ENCODE measurements at regions not wholly inside any gene's neighbourhood (a gene's known extent, or its start where the extent isn't known, plus 50 kb on each side); places are given as distances from the start of the nearest gene placed in this dataset.

- TF ChIP-seq REST (IDR thresholded peaks at IDR 0.05; ENCODE audit: low read depth, low read length) (no peak), RB1 (IDR thresholded peaks at IDR 0.05; ENCODE audit: borderline replicate concordance) (no peak), GABPA (IDR thresholded peaks at IDR 0.05; ENCODE audit: low read depth) (no peak), POLR2AphosphoS5 (IDR thresholded peaks at IDR 0.05; ENCODE audit: low read length) (no peak), TCF12 (IDR thresholded peaks at IDR 0.05; ENCODE audit: low read depth, low read length) (no peak), CREB1 (IDR thresholded peaks at IDR 0.05; ENCODE audit: low read depth) (no peak)
Observed at GRCh38 chr4:162911349-162911748, 255.3 kb downstream of the NAF1 start (continued).

GRCh38 chr4:162909952-162910351 lies 256.7 kb downstream of the NAF1 start:
- ATAC-seq (no peak), FAIRE-seq (no peak), DNase-seq (ENCODE audit: low read depth, low spot score) (no peak)
- Histone ChIP-seq H3K27ac (ENCODE audit: control insufficient read depth, insufficient read depth) (no peak overlapping the region), H3K27me3 (replicated peaks in 1 of 2; ENCODE audit: control insufficient read depth in 2 of 2, insufficient read depth in 2 of 2, low read length in 1 of 2) (peaks cover 0 to 2% of the 10 kb centered on the region in 2 experiments; a peak in 1 of 4 replicates), H4K20me1 (ENCODE audit: control insufficient read depth, insufficient read depth) (no peaks in the 10 kb centered on the region), H3K9ac (ENCODE audit: control insufficient read depth, insufficient read depth, low read length) (no peak overlapping the region), H2AFZ (ENCODE audit: control insufficient read depth, low read depth, low read length) (no peak overlapping the region), H3K9me3 (replicated peaks; ENCODE audit: control insufficient read depth, insufficient read depth, low read length) (peaks cover 2% of the 10 kb centered on the region; the same call in 1 of the 3 replicates), H3K79me2 (ENCODE audit: control insufficient read depth, insufficient read depth, low read length) (no peaks in the 10 kb centered on the region), H3K36me3 (ENCODE audit: control insufficient read depth in 2 of 2, insufficient read depth in 2 of 2, low read length in 1 of 2) (no peaks in the 10 kb centered on the region), H3K4me3 (no peak overlapping the region), H3K4me2 (ENCODE audit: control insufficient read depth, insufficient read depth) (no peak overlapping the region), H3K4me1 (ENCODE audit: control insufficient read depth, insufficient read depth, low read length) (no peaks in the 10 kb centered on the region)
- ChIA-PET SMC1A (ENCODE audit: uncharacterized antibody, unreplicated experiment) (no interaction called here), RAD21 (ENCODE audit: unreplicated experiment) (no interaction called here), POLR2A (no interaction called here), CTCF (no interaction called here)
- BruUV-seq (replicated peaks) = no TSS peak
- in situ Hi-C loops (cut with MboI) (no loop called here), intact Hi-C loops (cut with micrococcal nuclease; ENCODE audit: unreplicated experiment) (no loop called here)
- WGBS (ENCODE audit: insufficient coverage, insufficient replicate concordance, low lambda C conversion rate, missing lambda C conversion rate) = 6% methylated on average over 2 of the region's 2 CpGs
- no peak for TF ChIP-seq FOS (IDR thresholded peaks at IDR 0.05; ENCODE audit: borderline replicate concordance, extremely low read depth, insufficient read length)
- no peak for TF ChIP-seq STAT1 (conservative IDR thresholded peaks at IDR 0.05)
- no peak for TF ChIP-seq POLR2A (IDR thresholded peaks at IDR 0.05; ENCODE audit: low read depth, low read length)
- TF ChIP-seq NKRF (conservative IDR thresholded peaks at IDR 0.05) = no peak
- TF ChIP-seq EED (IDR thresholded peaks at IDR 0.05; ENCODE audit: low read depth) = no peak

All from GM12878 (cell line).